PC-3 (cell line): ENCODE measurements at regions not wholly inside any gene's neighbourhood (a gene's known extent, or its start where the extent isn't known, plus 50 kb on each side); places are given as distances from the start of the nearest gene placed in this dataset.

Experiments
- ATAC-seq: fragments of 200-7000 bp; cut with Tn5 transposase; 2 replicates; pipeline ENCODE4 v1.9.1; 2020; ENCODE audit warnings: mild to moderate bottlenecking, moderate library complexity
- BruUV-seq: library from RNA; stranded (reverse); fragments of 400-500 nt; replicated peaks from 2 replicates; lab custom pipeline; 2021; lab: Mats Ljungman, UMichigan
- CTCF ChIA-PET: fragments of 300-600 bp; sonication (Branson Sonifier 250); formaldehyde crosslinking; loops from one replicate; lab custom pipeline; 2022; ENCODE audit warnings: antibody characterized with exemption; lab: Charles Lee
- POLR2A ChIA-PET: fragments of 300-600 bp; sonication (Branson Sonifier 250); formaldehyde crosslinking; loops from one replicate; lab custom pipeline; 2022; ENCODE audit warnings: antibody characterized with exemption; ENCODE audit not compliant: unreplicated experiment; lab: Charles Lee
- DNase-seq: peaks from one replicate; pipeline ENCODE4 v3.0.0-alpha.2; 2015
- H2AFZ ChIP-seq: fragments of 300-600 bp; sonication (generic); 2 replicates; pipeline ENCODE4 v1.6.0; 2016; ENCODE audit warnings: antibody characterized with exemption, low read length
- H3F3A ChIP-seq: fragments of 300-600 bp; sonication (generic); one replicate; pipeline ENCODE4 v1.6.0; 2017; ENCODE audit warnings: antibody characterized with exemption, low read length, control low read depth, mild to moderate bottlenecking; ENCODE audit not compliant: unreplicated experiment
- H3K27ac ChIP-seq: fragments of 300-600 bp; sonication (generic); 2 replicates; pipeline ENCODE4 v1.5.1; 2016; ENCODE audit warnings: mild to moderate bottlenecking, low read length
- H3K27me3 ChIP-seq: fragments of 300-600 bp; sonication (generic); 2 replicates; pipeline ENCODE4 v1.6.1; 2016; ENCODE audit warnings: low read length, mixed read lengths
- H3K36me3 ChIP-seq: fragments of 300-600 bp; sonication (generic); 2 replicates; pipeline ENCODE4 v1.6.1; 2016; ENCODE audit warnings: low read depth, mixed run types, low read length, mixed read lengths
- H3K4me1 ChIP-seq: fragments of 300-600 bp; sonication (generic); 2 replicates; pipeline ENCODE4 v1.5.1; 2016; ENCODE audit warnings: low read length; ENCODE audit not compliant: insufficient read depth
- H3K4me2 ChIP-seq: fragments of 300-600 bp; sonication (generic); 2 replicates; pipeline ENCODE4 v1.6.0; 2016; ENCODE audit warnings: low read length
- H3K4me3 ChIP-seq: fragments of 300-600 bp; sonication (generic); 2 replicates; pipeline ENCODE4 v1.5.1; 2016; ENCODE audit warnings: mild to moderate bottlenecking, low read length, mixed read lengths
- H3K79me2 ChIP-seq: fragments of 300-600 bp; sonication (generic); 2 replicates; pipeline ENCODE4 v1.6.1; 2017; ENCODE audit warnings: low read length, mixed read lengths
- H3K9ac ChIP-seq: fragments of 300-600 bp; sonication (generic); 2 replicates; pipeline ENCODE4 v1.6.0; 2016; ENCODE audit warnings: mild to moderate bottlenecking, low read length
- H3K9me2 ChIP-seq: fragments of 300-600 bp; sonication (generic); replicated peaks from 2 replicates; pipeline ENCODE4 v1.6.1; 2016; ENCODE audit warnings: mixed run types, low read length, mixed read lengths
- H3K9me3 ChIP-seq: fragments of 300-600 bp; sonication (generic); 2 replicates; pipeline ENCODE4 v1.6.1; 2016; ENCODE audit warnings: low read length, mixed read lengths
- H4K20me1 ChIP-seq: fragments of 300-600 bp; sonication (generic); 2 replicates; pipeline ENCODE4 v1.6.1; 2016; ENCODE audit warnings: low read length, mixed read lengths
- EZH2 ChIP-seq: fragments of 300-600 bp; sonication (generic); IDR thresholded peaks from one replicate; pipeline ENCODE4 v1.6.1; 2017; ENCODE audit warnings: antibody characterized with exemption, mild to moderate bottlenecking, low read length; ENCODE audit not compliant: unreplicated experiment
- EZH2phosphoT487 ChIP-seq: fragments of 300-600 bp; sonication (generic); IDR thresholded peaks from 2 replicates; pipeline ENCODE4 v1.6.1; 2018; ENCODE audit warnings: mild to moderate bottlenecking, antibody characterized with exemption, low read length, borderline replicate concordance
- intact Hi-C: fragments of 100-400 bp; cut with micrococcal nuclease; formaldehyde crosslinking; loops from 2 replicates; pipeline ENCODE4 v1.9.0; 2023
- TF ChIP-seq, protein P1 (sequence below): fragments of 300-600 bp; sonication (generic); conservative IDR thresholded peaks from 2 replicates; pipeline ENCODE4 v1.5.1; 2017; ENCODE audit warnings: antibody characterized with exemption, low read depth, mild to moderate bottlenecking, low read length

DNA sequence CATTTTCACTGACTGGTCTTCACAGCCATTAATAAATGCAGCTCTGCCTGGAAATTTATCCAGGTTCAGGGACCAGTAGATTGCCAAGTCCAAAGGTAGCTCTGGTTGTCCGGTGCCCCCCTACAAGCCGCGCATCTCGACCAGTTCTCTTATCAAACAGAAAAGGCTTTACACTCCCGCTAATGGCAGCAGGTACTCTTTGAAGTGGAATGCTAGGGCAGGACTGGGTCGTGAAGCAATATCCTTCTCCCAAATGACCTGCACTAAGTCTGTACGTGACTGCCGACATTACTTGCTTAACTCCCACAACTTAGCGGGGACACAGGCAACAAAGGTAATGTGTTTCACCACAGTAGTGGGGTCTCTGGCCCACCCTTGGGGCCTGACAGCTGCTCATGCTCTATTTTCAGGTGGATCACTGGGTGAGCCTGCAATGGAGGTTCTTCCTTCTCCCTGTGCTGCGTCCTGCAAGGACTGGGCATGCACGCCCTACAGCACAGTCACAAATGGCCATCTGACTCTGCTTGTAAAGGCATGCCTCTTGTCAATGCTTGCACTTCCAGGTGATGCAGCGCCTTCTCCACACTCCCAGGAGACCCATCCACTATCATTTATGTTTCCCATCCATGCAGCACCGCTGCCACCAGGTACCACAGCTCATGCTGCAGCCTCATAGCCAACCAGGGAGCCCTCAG, 96.1 kb upstream of the CTSC start:
- H3K4me2 ChIP-seq, result no peak overlapping the region
- no peaks in the 10 kb centered on the region for H4K20me1 ChIP-seq
- intact Hi-C loops, result no loop called here
- 0 out of 2 replicates have a peak, but pooled peaks cover 6% of the 10 kb centered on the region for H3K9me3 ChIP-seq
- H3K9me2 ChIP-seq, result no peaks in the 10 kb centered on the region
- H2AFZ ChIP-seq, result no peak overlapping the region
- H3K36me3 ChIP-seq, result no peaks in the 10 kb centered on the region
- peaks cover 8% of the 10 kb centered on the region; the same call in 1 of the 2 replicates for H3K4me1 ChIP-seq
- ATAC-seq (no peak), DNase-seq (no peak)
- no peak for TF ChIP-seq EZH2
- no peak for TF ChIP-seq EZH2phosphoT487
- TF ChIP-seq, protein P1, sequence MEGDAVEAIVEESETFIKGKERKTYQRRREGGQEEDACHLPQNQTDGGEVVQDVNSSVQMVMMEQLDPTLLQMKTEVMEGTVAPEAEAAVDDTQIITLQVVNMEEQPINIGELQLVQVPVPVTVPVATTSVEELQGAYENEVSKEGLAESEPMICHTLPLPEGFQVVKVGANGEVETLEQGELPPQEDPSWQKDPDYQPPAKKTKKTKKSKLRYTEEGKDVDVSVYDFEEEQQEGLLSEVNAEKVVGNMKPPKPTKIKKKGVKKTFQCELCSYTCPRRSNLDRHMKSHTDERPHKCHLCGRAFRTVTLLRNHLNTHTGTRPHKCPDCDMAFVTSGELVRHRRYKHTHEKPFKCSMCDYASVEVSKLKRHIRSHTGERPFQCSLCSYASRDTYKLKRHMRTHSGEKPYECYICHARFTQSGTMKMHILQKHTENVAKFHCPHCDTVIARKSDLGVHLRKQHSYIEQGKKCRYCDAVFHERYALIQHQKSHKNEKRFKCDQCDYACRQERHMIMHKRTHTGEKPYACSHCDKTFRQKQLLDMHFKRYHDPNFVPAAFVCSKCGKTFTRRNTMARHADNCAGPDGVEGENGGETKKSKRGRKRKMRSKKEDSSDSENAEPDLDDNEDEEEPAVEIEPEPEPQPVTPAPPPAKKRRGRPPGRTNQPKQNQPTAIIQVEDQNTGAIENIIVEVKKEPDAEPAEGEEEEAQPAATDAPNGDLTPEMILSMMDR, result no peak
- no peak overlapping the region for H3K27ac ChIP-seq
- H3K79me2 ChIP-seq, result no peaks in the 10 kb centered on the region
- H3K4me3 ChIP-seq, result no peak overlapping the region
- BruUV-seq, result no TSS peak
- CTCF ChIA-PET, result no interaction called here
- no peaks in the 10 kb centered on the region for H3K27me3 ChIP-seq
- H3F3A ChIP-seq, result no peaks in the 10 kb centered on the region
- no peak overlapping the region for H3K9ac ChIP-seq
- POLR2A ChIA-PET, result no interaction called here

DNA sequence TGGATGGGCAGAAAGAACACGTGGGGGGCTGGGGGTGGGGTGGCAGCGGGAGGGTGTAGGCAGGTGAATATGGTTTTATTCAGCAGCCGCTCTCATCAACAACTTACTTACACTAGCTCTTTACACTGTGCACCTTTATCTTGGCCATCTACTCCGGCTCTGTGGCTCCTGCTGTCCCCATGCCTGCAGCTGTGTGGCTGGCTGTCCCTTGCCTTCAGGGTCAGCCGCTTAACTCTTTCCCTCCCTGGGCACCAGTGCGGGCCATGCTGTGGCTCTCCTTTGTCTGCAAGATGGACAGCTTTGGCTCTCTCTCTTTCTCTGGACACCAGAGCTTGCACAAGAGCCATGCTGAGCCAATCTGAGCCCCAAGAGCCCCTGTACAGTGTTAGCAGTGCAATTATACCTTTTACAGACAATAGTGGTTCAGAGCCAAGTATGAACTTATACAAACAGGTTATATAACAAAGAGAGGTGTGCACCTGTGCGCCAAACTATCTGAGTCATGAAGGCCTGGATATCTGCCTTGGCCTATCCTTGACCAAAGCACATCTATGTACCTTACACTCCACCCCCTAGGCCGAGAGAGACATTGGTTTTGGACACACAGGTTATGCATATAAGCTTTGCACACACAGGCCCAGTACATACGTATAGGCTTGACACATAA, 94.3 kb upstream of the CTSC start:
- intact Hi-C loops, result no loop called here
- TF ChIP-seq EZH2 (no peak), EZH2phosphoT487 (no peak)
- CTCF ChIA-PET, result no interaction called here

DNA sequence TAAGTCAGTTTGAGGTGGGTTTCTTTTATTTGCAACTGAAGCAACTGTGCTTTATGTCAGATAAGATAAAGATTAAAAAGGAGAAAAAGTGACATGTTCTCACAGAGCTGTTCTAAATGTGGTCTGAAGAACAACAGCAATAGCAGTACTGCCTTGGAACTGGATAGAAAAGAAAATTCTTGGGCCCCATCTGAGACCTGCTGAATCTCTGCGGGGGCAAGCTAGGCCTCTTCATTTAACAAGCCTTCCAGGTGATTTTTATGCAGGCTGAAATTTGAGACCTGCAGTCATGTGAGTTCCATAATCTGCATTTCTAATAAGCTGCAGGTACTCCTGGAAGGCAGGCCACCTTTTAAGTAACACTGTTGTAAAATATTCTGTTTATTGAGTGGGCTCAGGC, 91.4 kb upstream of the CTSC start:
- peaks cover 6% of the 10 kb centered on the region; the same call in 1 of the 2 replicates for H3K4me1 ChIP-seq
- H3K4me2 ChIP-seq, result no peak overlapping the region
- no peaks in the 10 kb centered on the region for H3K9me2 ChIP-seq
- H3K27ac ChIP-seq, result no peak overlapping the region
- no peaks in the 10 kb centered on the region for H3K79me2 ChIP-seq
- H3K9ac ChIP-seq, result no peak overlapping the region
- BruUV-seq, result no TSS peak
- no peak for ATAC-seq
- no peak overlapping the region for H2AFZ ChIP-seq
- no peaks in the 10 kb centered on the region for H3K9me3 ChIP-seq
- intact Hi-C loops, result no loop called here
- no peak overlapping the region for H3K4me3 ChIP-seq
- no peaks in the 10 kb centered on the region for H3F3A ChIP-seq
- no peaks in the 10 kb centered on the region for H3K36me3 ChIP-seq
- H4K20me1 ChIP-seq, result no peaks in the 10 kb centered on the region
- TF ChIP-seq, protein P1, result no peak
- TF ChIP-seq EZH2phosphoT487, result no peak
- TF ChIP-seq EZH2, result no peak
- ChIA-PET CTCF (no interaction called here), POLR2A (interaction anchor here (0.6 kb wide), 1 partner anchor 450 kb away, joined by 3 read pairs; no protein-coding TSS in a partner anchor)
- H3K27me3 ChIP-seq, result no peaks in the 10 kb centered on the region
- DNase-seq, result no peak

More for the DNA sequence above, 94.3 kb upstream of the CTSC start:
- no peaks in the 10 kb centered on the region for H4K20me1 ChIP-seq
- no peak overlapping the region for H3K4me3 ChIP-seq
- no peak overlapping the region for H2AFZ ChIP-seq
- H3K4me1 ChIP-seq, result peaks cover 6% of the 10 kb centered on the region; the same call in 1 of the 2 replicates
- H3K79me2 ChIP-seq, result no peaks in the 10 kb centered on the region
- no peak overlapping the region for H3K4me2 ChIP-seq
- DNase-seq (peak; percentile 69), ATAC-seq (peak; percentile 38)
- H3K9me3 ChIP-seq, result 0 out of 2 replicates have a peak, but pooled peaks cover 1% of the 10 kb centered on the region
- no peak overlapping the region for H3K9ac ChIP-seq
- no peak overlapping the region for H3K27ac ChIP-seq
- H3F3A ChIP-seq, result no peaks in the 10 kb centered on the region
- H3K9me2 ChIP-seq, result no peaks in the 10 kb centered on the region
- no TSS peak for BruUV-seq
- POLR2A ChIA-PET, result interaction anchor here (0.6 kb wide), 1 partner anchor 94 kb away, joined by 3 read pairs; no protein-coding TSS in a partner anchor
- no peaks in the 10 kb centered on the region for H3K27me3 ChIP-seq
- no peaks in the 10 kb centered on the region for H3K36me3 ChIP-seq
